Ishikawa (cell line): ENCODE measurements at regions not wholly inside any gene's neighbourhood (a gene's known extent, or its start where the extent isn't known, plus 50 kb on each side); places are given as distances from the start of the nearest gene placed in this dataset.

Experiments used
- NFIC ChIP-seq: IDR thresholded peaks from 2 replicates; pipeline ENCODE4 v1.6.1; 2012
- TCF12 ChIP-seq: IDR thresholded peaks from 2 replicates; pipeline ENCODE4 v1.6.1; 2012; ENCODE audit warnings: low read depth
- YY1 ChIP-seq: IDR thresholded peaks from 2 replicates; pipeline ENCODE4 v1.6.1; 2012; ENCODE audit warnings: low read depth

GRCh38 chr12:104855599-104855998, 102.5 kb downstream of the SLC41A2 start:
- no peak for TF ChIP-seq TCF12
- no peak for TF ChIP-seq NFIC
- TF ChIP-seq YY1: no peak
